ENCODE measurements at regions not wholly inside any gene's neighbourhood (a gene's known extent, or its start where the extent isn't known, plus 50 kb on each side); places are given as distances from the start of the nearest gene placed in this dataset.

DNA sequence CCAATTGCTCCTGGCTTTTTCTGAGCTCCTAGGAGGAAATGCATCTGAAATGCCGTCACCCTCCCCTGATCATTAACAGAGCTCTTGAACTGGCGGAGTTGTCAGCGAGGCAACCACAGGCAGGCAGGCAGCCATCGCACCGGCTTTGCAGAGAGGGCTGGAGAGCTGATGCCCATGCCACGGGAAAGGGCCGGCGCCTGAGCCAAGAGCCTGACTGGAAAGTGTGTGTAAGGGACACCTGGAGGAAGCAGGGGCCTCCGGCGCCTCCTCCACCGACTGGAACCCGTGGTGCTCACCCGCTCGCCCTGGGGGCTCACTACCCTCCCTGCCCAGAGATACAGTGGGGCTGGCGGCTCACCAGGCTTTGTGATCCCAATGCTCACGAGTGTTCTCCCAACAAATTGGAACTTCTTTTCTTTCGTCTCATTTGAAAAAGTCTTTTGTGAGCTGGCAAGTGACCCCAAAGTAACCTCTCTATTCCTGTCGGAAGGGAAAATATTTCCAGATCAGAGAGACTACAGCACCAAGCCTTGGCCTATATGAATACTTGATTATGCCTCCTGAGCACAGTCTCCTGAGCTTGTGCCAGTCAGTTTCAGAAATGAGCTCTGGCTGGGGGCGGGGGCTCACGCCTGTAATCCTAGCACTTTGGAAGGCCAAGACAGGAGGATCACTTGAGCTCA lies 97.7 kb upstream of the SLC25A33 start:
- TF ChIP-seq EZH2 (IDR thresholded peaks at IDR 0.05) (no peak), POLR2AphosphoS5 (IDR thresholded peaks at IDR 0.05; ENCODE audit: borderline replicate concordance, low read depth, low read length) (no peak), FOXP2 (optimal IDR thresholded peaks at IDR 0.05; ENCODE audit: control extremely low read depth, extremely low read length, insufficient read depth) (no peak)
